ENCODE measurements at regions not wholly inside any gene's neighbourhood (a gene's known extent, or its start where the extent isn't known, plus 50 kb on each side); places are given as distances from the start of the nearest gene placed in this dataset.
A peak's percentile ranks its signal among the peaks of the same experiment; 100 is the strongest.

DNA sequence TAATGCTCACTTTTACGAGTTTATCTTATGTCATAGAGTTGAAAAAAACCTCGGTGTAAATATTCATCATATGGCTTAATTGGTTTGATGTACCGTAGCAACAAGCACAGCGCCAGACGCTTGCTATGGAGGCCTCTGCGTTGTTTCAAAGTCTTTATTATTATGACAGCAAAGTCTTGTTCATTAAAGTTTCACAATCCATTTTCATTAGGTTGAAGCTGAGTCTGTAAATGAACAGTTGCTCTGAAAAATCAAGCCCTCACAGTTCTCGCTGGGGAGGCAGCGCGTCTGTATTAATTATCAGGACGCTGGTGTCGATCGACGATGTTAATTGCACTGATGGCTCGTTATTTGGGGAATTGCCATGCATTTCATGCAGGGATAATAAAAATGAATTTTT lies 185.6 kb downstream of the INSC start:
- Histone ChIP-seq H3K9me3 (ENCODE audit: control insufficient read depth in 2 of 2, low read length in 2 of 2) (no peaks in the 10 kb centered on the region), H3K27me3 (ENCODE audit: control insufficient read depth, insufficient read depth, low read length) (no peaks in the 10 kb centered on the region), H3K36me3 (ENCODE audit: control insufficient read depth, insufficient read depth, low read length) (no peaks in the 10 kb centered on the region), H3K4me3 (ENCODE audit: low read depth, low read length) (no peak overlapping the region), H3K27ac (ENCODE audit: insufficient read depth, low read length, poor library complexity, severe bottlenecking) (no peak overlapping the region), H3K4me1 (ENCODE audit: control insufficient read depth, insufficient read depth, low read length, poor library complexity, severe bottlenecking) (no peaks in the 10 kb centered on the region)
- no peak for ATAC-seq (ENCODE audit: low read depth in 2 of 2)
- H3K9me3 Mint-ChIP-seq: peaks cover 0 to 8% (median 0%) of the 10 kb centered on the region in 7 donors
- H3K4me3 Mint-ChIP-seq: no peak overlapping the region
- no peak for DNase-seq
- peaks cover 6% of the 10 kb centered on the region for H3K27me3 Mint-ChIP-seq
- H3K36me3 Mint-ChIP-seq: no peaks in the 10 kb centered on the region
- no peaks in the 10 kb centered on the region for H3K4me1 Mint-ChIP-seq
- no peak overlapping the region for H3K27ac Mint-ChIP-seq

DNA sequence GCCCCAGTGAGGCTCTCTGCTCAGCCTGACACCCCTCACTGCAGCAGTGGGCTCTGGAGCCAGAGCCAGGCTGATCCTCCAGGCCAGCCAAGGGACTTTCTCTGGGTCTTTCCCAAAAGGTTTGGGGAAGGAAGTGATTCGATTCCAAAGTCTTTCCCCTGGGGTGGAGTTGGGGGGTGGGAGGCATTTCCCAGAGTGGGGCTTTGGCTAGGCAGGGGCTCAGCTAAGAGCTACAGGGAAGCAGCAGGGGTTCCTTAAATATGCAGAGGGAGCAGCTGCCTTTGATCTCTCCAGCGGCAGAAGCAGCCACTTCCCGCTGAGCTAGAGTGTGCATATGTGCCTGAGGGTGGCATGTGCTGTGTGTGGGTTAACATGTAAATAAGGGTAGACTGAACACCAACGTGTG lies 192.9 kb downstream of the INSC start:
- Histone ChIP-seq H3K4me3 (ENCODE audit: low read depth, low read length) (no peak overlapping the region), H3K27ac (ENCODE audit: insufficient read depth, low read length, poor library complexity, severe bottlenecking) (no peak overlapping the region), H3K4me1 (ENCODE audit: control insufficient read depth, insufficient read depth, low read length, poor library complexity, severe bottlenecking) (no peaks in the 10 kb centered on the region), H3K36me3 (ENCODE audit: control insufficient read depth, insufficient read depth, low read length) (no peaks in the 10 kb centered on the region), H3K27me3 (ENCODE audit: control insufficient read depth, insufficient read depth, low read length) (no peaks in the 10 kb centered on the region), H3K9me3 (ENCODE audit: control insufficient read depth in 2 of 2, low read length in 2 of 2) (no peaks in the 10 kb centered on the region)
- Mint-ChIP-seq H3K27ac (no peak overlapping the region), H3K27me3 (peaks cover 6% of the 10 kb centered on the region), H3K9me3 (peaks cover 0 to 5% (median 2%) of the 10 kb centered on the region in 7 donors), H3K36me3 (no peaks in the 10 kb centered on the region), H3K4me1 (no peaks in the 10 kb centered on the region), H3K4me3 (no peak overlapping the region)
- peak in 1 of 3 donors; percentile 2 for DNase-seq
- no peak for ATAC-seq (ENCODE audit: low read depth in 2 of 2)

- Mint-ChIP-seq H3K27me3 (peaks cover 6% of the 10 kb centered on the region), H3K9me3 (peaks cover 0 to 4% (median 2%) of the 10 kb centered on the region in 7 donors), H3K36me3 (no peaks in the 10 kb centered on the region), H3K27ac (no peak overlapping the region), H3K4me3 (no peak overlapping the region), H3K4me1 (no peaks in the 10 kb centered on the region)
- ATAC-seq (ENCODE audit: low read depth in 2 of 2) (no peak), DNase-seq (no peak)
- Histone ChIP-seq H3K4me1 (ENCODE audit: control insufficient read depth, insufficient read depth, low read length, poor library complexity, severe bottlenecking) (no peaks in the 10 kb centered on the region), H3K27me3 (ENCODE audit: control insufficient read depth, insufficient read depth, low read length) (no peaks in the 10 kb centered on the region), H3K36me3 (ENCODE audit: control insufficient read depth, insufficient read depth, low read length) (no peaks in the 10 kb centered on the region), H3K27ac (ENCODE audit: insufficient read depth, low read length, poor library complexity, severe bottlenecking) (no peak overlapping the region), H3K4me3 (ENCODE audit: low read depth, low read length) (no peak overlapping the region), H3K9me3 (ENCODE audit: control insufficient read depth in 2 of 2, low read length in 2 of 2) (no peaks in the 10 kb centered on the region)
These were observed 194.1 kb downstream of the INSC start for GRCh38 chr11:15308840-15309239.

- Mint-ChIP-seq H3K4me1 (no peaks in the 10 kb centered on the region), H3K27ac (no peak overlapping the region), H3K4me3 (no peak overlapping the region), H3K27me3 (peaks cover 6% of the 10 kb centered on the region), H3K9me3 (peaks cover 0 to 4% (median 2%) of the 10 kb centered on the region in 7 donors), H3K36me3 (no peaks in the 10 kb centered on the region)
- Histone ChIP-seq H3K27ac (ENCODE audit: insufficient read depth, low read length, poor library complexity, severe bottlenecking) (no peak overlapping the region), H3K9me3 (ENCODE audit: control insufficient read depth in 2 of 2, low read length in 2 of 2) (no peaks in the 10 kb centered on the region), H3K27me3 (ENCODE audit: control insufficient read depth, insufficient read depth, low read length) (no peaks in the 10 kb centered on the region), H3K36me3 (ENCODE audit: control insufficient read depth, insufficient read depth, low read length) (no peaks in the 10 kb centered on the region), H3K4me3 (ENCODE audit: low read depth, low read length) (no peak overlapping the region), H3K4me1 (ENCODE audit: control insufficient read depth, insufficient read depth, low read length, poor library complexity, severe bottlenecking) (no peaks in the 10 kb centered on the region)
- no peak for DNase-seq
- no peak for ATAC-seq (ENCODE audit: low read depth in 2 of 2)
These were observed 194.6 kb downstream of the INSC start for GRCh38 chr11:15309296-15309695.

DNA sequence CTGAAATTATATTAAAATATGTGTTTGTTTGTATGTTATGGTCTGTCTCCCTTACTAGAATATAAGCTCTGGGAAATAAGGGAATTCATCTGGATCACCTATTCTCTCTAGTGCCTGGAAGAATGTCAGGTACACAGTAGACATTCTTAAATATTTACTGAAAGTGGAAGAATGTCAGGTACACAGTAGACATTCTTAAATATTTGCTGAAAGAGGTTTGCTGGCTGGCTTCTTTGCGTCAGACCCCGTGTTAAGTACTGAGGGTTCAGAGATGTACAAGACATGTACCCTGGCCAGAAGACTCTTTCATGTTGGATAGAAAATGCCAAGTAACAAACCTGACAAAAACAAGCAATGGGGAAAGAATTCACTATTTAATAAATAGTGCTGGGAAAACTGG lies 199.1 kb downstream of the INSC start:
- H3K4me3 ChIP-seq (ENCODE audit: low read depth, low read length): no peak overlapping the region
- H3K9me3 Mint-ChIP-seq: peaks cover 0 to 5% (median 4%) of the 10 kb centered on the region in 7 donors
- no peaks in the 10 kb centered on the region for H3K9me3 ChIP-seq (ENCODE audit: control insufficient read depth in 2 of 2, low read length in 2 of 2)
- no peak overlapping the region for H3K4me3 Mint-ChIP-seq
- no peaks in the 10 kb centered on the region for H3K36me3 ChIP-seq (ENCODE audit: control insufficient read depth, insufficient read depth, low read length)
- no peaks in the 10 kb centered on the region for H3K4me1 ChIP-seq (ENCODE audit: control insufficient read depth, insufficient read depth, low read length, poor library complexity, severe bottlenecking)
- ATAC-seq (ENCODE audit: low read depth in 2 of 2) (no peak), DNase-seq (no peak)
- no peak overlapping the region for H3K27ac Mint-ChIP-seq
- no peaks in the 10 kb centered on the region for H3K27me3 ChIP-seq (ENCODE audit: control insufficient read depth, insufficient read depth, low read length)
- no peak overlapping the region for H3K27ac ChIP-seq (ENCODE audit: insufficient read depth, low read length, poor library complexity, severe bottlenecking)
- H3K36me3 Mint-ChIP-seq: no peaks in the 10 kb centered on the region
- no peaks in the 10 kb centered on the region for H3K4me1 Mint-ChIP-seq
- H3K27me3 Mint-ChIP-seq: peaks cover 6% of the 10 kb centered on the region

DNA sequence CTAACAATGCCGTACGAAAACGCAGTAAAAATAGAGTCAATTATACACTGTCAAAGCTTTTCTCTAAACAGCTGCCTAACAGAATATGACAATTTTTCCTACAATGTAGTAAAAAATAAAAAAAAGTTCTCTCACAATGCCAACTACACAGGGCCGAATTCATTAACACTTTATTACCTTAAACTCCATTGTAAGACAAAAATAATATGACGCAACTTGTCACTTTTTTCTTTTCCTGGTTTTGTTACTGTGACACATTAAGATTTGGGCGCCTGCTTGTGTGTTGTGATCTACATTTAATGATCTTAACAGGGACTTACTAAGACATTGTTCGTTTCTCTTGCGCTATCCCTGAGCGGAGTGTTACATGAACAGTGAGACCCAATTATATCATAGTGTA lies 204.1 kb downstream of the INSC start:
- no peak overlapping the region for H3K4me3 ChIP-seq (ENCODE audit: low read depth, low read length)
- H3K4me3 Mint-ChIP-seq: no peak overlapping the region
- H3K9me3 Mint-ChIP-seq: peaks cover 0 to 5% (median 0%) of the 10 kb centered on the region in 7 donors
- no peaks in the 10 kb centered on the region for H3K4me1 ChIP-seq (ENCODE audit: control insufficient read depth, insufficient read depth, low read length, poor library complexity, severe bottlenecking)
- no peaks in the 10 kb centered on the region for H3K27me3 ChIP-seq (ENCODE audit: control insufficient read depth, insufficient read depth, low read length)
- no peaks in the 10 kb centered on the region for H3K36me3 ChIP-seq (ENCODE audit: control insufficient read depth, insufficient read depth, low read length)
- no peak for ATAC-seq (ENCODE audit: low read depth in 2 of 2)
- H3K9me3 ChIP-seq (ENCODE audit: control insufficient read depth in 2 of 2, low read length in 2 of 2): no peaks in the 10 kb centered on the region
- H3K27ac Mint-ChIP-seq: no peak overlapping the region
- no peak overlapping the region for H3K27ac ChIP-seq (ENCODE audit: insufficient read depth, low read length, poor library complexity, severe bottlenecking)
- H3K4me1 Mint-ChIP-seq: no peaks in the 10 kb centered on the region
- no peaks in the 10 kb centered on the region for H3K27me3 Mint-ChIP-seq
- DNase-seq: no peak
- no peaks in the 10 kb centered on the region for H3K36me3 Mint-ChIP-seq

DNA sequence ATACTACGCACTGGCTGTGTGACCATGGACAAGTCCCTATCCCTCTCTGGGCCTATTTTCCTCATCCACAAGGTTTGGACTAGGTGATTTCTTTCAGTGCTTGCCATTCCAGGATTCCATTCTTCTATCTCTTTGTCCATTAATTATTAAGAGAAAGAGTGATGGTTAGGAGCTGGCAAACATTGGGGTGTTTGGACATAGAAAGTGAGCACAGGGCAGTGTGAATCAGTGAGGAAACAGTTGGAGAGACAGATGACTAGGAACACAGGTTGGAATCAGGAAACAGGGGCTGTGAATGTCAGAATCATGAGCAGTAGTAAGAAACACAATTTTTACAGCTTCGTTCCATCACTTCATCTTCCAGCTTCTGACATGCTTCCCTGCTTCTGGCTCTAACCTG lies 211.8 kb downstream of the INSC start:
- no peaks in the 10 kb centered on the region for H3K4me1 Mint-ChIP-seq
- no peaks in the 10 kb centered on the region for H3K27me3 Mint-ChIP-seq
- H3K4me1 ChIP-seq (ENCODE audit: control insufficient read depth, insufficient read depth, low read length, poor library complexity, severe bottlenecking): no peaks in the 10 kb centered on the region
- H3K36me3 Mint-ChIP-seq: no peaks in the 10 kb centered on the region
- no peaks in the 10 kb centered on the region for H3K27me3 ChIP-seq (ENCODE audit: control insufficient read depth, insufficient read depth, low read length)
- H3K36me3 ChIP-seq (ENCODE audit: control insufficient read depth, insufficient read depth, low read length): no peaks in the 10 kb centered on the region
- no peak overlapping the region for H3K27ac ChIP-seq (ENCODE audit: insufficient read depth, low read length, poor library complexity, severe bottlenecking)
- no peak for DNase-seq
- no peak overlapping the region for H3K4me3 Mint-ChIP-seq
- H3K9me3 Mint-ChIP-seq: peaks cover 0 to 1% (median 0%) of the 10 kb centered on the region in 7 donors
- ATAC-seq (ENCODE audit: low read depth in 2 of 2): no peak
- H3K4me3 ChIP-seq (ENCODE audit: low read depth, low read length): no peak overlapping the region
- no peak overlapping the region for H3K27ac Mint-ChIP-seq
- no peaks in the 10 kb centered on the region for H3K9me3 ChIP-seq (ENCODE audit: control insufficient read depth in 2 of 2, low read length in 2 of 2)

- no peaks in the 10 kb centered on the region for H3K4me1 ChIP-seq (ENCODE audit: control insufficient read depth, insufficient read depth, low read length, poor library complexity, severe bottlenecking)
- no peak overlapping the region for H3K4me3 Mint-ChIP-seq
- H3K9me3 ChIP-seq (ENCODE audit: control insufficient read depth in 2 of 2, low read length in 2 of 2): no peaks in the 10 kb centered on the region
- no peaks in the 10 kb centered on the region for H3K36me3 Mint-ChIP-seq
- no peak overlapping the region for H3K27ac Mint-ChIP-seq
- no peaks in the 10 kb centered on the region for H3K27me3 ChIP-seq (ENCODE audit: control insufficient read depth, insufficient read depth, low read length)
- H3K27ac ChIP-seq (ENCODE audit: insufficient read depth, low read length, poor library complexity, severe bottlenecking): no peak overlapping the region
- peaks cover 0 to 1% (median 0%) of the 10 kb centered on the region in 7 donors for H3K9me3 Mint-ChIP-seq
- no peak overlapping the region for H3K4me3 ChIP-seq (ENCODE audit: low read depth, low read length)
- H3K27me3 Mint-ChIP-seq: no peaks in the 10 kb centered on the region
- H3K4me1 Mint-ChIP-seq: no peaks in the 10 kb centered on the region
- DNase-seq (no peak), ATAC-seq (ENCODE audit: low read depth in 2 of 2) (no peak)
- no peaks in the 10 kb centered on the region for H3K36me3 ChIP-seq (ENCODE audit: control insufficient read depth, insufficient read depth, low read length)
These were observed 213.1 kb downstream of the INSC start for GRCh38 chr11:15327786-15328231.

Measured in CD4-positive, CD25-positive, alpha-beta regulatory T cell (primary cell).